SK-N-SH treated with all-trans-retinoic acid at 6 μM for 48 hours (cell line): ENCODE measurements at regions not wholly inside any gene's neighbourhood (a gene's known extent, or its start where the extent isn't known, plus 50 kb on each side); places are given as distances from the start of the nearest gene placed in this dataset.

Source experiments
- ATAC-seq: fragments of 200-7000 bp; cut with Tn5 transposase; 3 replicates; pipeline ENCODE4 v1.9.1; 2020; ENCODE audit warnings: mild to moderate bottlenecking, moderate library complexity
- ARNTL ChIP-seq: fragments of 450-650 bp; formaldehyde crosslinking; IDR thresholded peaks from 2 replicates; pipeline ENCODE4 v1.5.0; 2020; ENCODE audit warnings: low read depth, mild to moderate bottlenecking, moderate library complexity, borderline replicate concordance
- BACH2 ChIP-seq: fragments of 250-450 bp; sonication (Bioruptor Pico); IDR thresholded peaks from 2 replicates; pipeline ENCODE4 v1.9.0; 2021; ENCODE audit warnings: mild to moderate bottlenecking, borderline replicate concordance
- CREB5 ChIP-seq: fragments of 250-450 bp; sonication (Bioruptor Pico); IDR thresholded peaks from 2 replicates; pipeline ENCODE4 v1.5.1; 2020; ENCODE audit warnings: low read depth, mild to moderate bottlenecking, moderate library complexity
- CSDC2 ChIP-seq: fragments of 250-450 bp; sonication (Bioruptor Pico); IDR thresholded peaks from 2 replicates; pipeline ENCODE4 v1.5.0; 2020; ENCODE audit warnings: mild to moderate bottlenecking, moderate library complexity
- GLIS3 ChIP-seq: fragments of 250-450 bp; sonication (Bioruptor Pico); IDR thresholded peaks from 2 replicates; pipeline ENCODE4 v1.5.0; 2020; ENCODE audit warnings: mild to moderate bottlenecking, moderate library complexity
- ISL1 ChIP-seq: fragments of 250-450 bp; sonication (Bioruptor Pico); IDR thresholded peaks from 2 replicates; pipeline ENCODE4 v2.1.2; 2022; ENCODE audit warnings: mild to moderate bottlenecking, moderate library complexity
- OSR1 ChIP-seq: fragments of 250-450 bp; sonication (Bioruptor Pico); IDR thresholded peaks from 2 replicates; pipeline ENCODE4 v1.8.0; 2022; ENCODE audit warnings: moderate library complexity, mild to moderate bottlenecking, inconsistent platforms
- POU6F1 ChIP-seq: fragments of 250-450 bp; sonication (Bioruptor Pico); IDR thresholded peaks from 2 replicates; pipeline ENCODE4 v1.8.0; 2021; ENCODE audit warnings: low read depth, mild to moderate bottlenecking, moderate library complexity, borderline replicate concordance
- PPARA ChIP-seq: fragments of 250-450 bp; sonication (Bioruptor Pico); IDR thresholded peaks from 2 replicates; pipeline ENCODE4 v1.5.0; 2020; ENCODE audit warnings: mild to moderate bottlenecking, borderline replicate concordance
- RARB ChIP-seq: fragments of 250-450 bp; sonication (Bioruptor Pico); IDR thresholded peaks from 2 replicates; pipeline ENCODE4 v1.8.0; 2021; ENCODE audit warnings: mild to moderate bottlenecking, moderate library complexity
- SNAI2 ChIP-seq: fragments of 250-450 bp; sonication (Bioruptor Pico); IDR thresholded peaks from 2 replicates; pipeline ENCODE4 v1.5.0; 2020; ENCODE audit warnings: mild to moderate bottlenecking, moderate library complexity
- TCF4 ChIP-seq: fragments of 250-450 bp; sonication (Bioruptor Pico); IDR thresholded peaks from 2 replicates; pipeline ENCODE4 v1.8.0; 2021; ENCODE audit warnings: mild to moderate bottlenecking, moderate library complexity, borderline replicate concordance
- TOX ChIP-seq: fragments of 250-450 bp; sonication (Bioruptor Pico); IDR thresholded peaks from 2 replicates; pipeline ENCODE4 v1.8.0; 2021; ENCODE audit warnings: mild to moderate bottlenecking, moderate library complexity, borderline replicate concordance
- TSHZ2 ChIP-seq: fragments of 250-450 bp; sonication (Bioruptor Pico); IDR thresholded peaks from 2 replicates; pipeline ENCODE4 v1.5.0; 2020; ENCODE audit warnings: mild to moderate bottlenecking, moderate library complexity
- ZC3H10 ChIP-seq: fragments of 250-450 bp; sonication (Bioruptor Pico); IDR thresholded peaks from 2 replicates; pipeline ENCODE4 v1.5.1; 2021; ENCODE audit warnings: mild to moderate bottlenecking, moderate library complexity
- ZFP3 ChIP-seq: fragments of 250-450 bp; sonication (Bioruptor Pico); IDR thresholded peaks from 2 replicates; pipeline ENCODE4 v1.5.0; 2020; ENCODE audit warnings: mild to moderate bottlenecking, moderate library complexity
- ZFP30 ChIP-seq: fragments of 450-650 bp; formaldehyde crosslinking; IDR thresholded peaks from 2 replicates; pipeline ENCODE4 v1.5.0; 2022; ENCODE audit warnings: mild to moderate bottlenecking, moderate library complexity
- ZNF70 ChIP-seq: fragments of 450-650 bp; formaldehyde crosslinking; IDR thresholded peaks from 2 replicates; pipeline ENCODE4 v1.5.0; 2020; ENCODE audit warnings: mild to moderate bottlenecking, moderate library complexity
- ZNF8 ChIP-seq: fragments of 450-650 bp; formaldehyde crosslinking; IDR thresholded peaks from 2 replicates; pipeline ENCODE4 v1.5.0; 2020; ENCODE audit warnings: mild to moderate bottlenecking, moderate library complexity
- TF ChIP-seq, protein P1 (sequence below): fragments of 250-450 bp; sonication (Bioruptor Pico); IDR thresholded peaks from 2 replicates; pipeline ENCODE4 v1.8.0; 2020; ENCODE audit warnings: mild to moderate bottlenecking, moderate library complexity, borderline replicate concordance
- TF ChIP-seq, protein P2 (sequence below): fragments of 250-450 bp; sonication (Bioruptor Pico); IDR thresholded peaks from 2 replicates; pipeline ENCODE4 v1.5.1; 2021; ENCODE audit warnings: mild to moderate bottlenecking, moderate library complexity

- ATAC-seq: no peak
- TF ChIP-seq ISL1 (CRISPR knock-in tag) (no peak), GLIS3 (CRISPR knock-in tag) (no peak), POU6F1 (CRISPR knock-in tag) (no peak), PPARA (CRISPR knock-in tag) (no peak), BACH2 (no peak), ZNF8 (CRISPR knock-in tag) (no peak), ZNF70 (CRISPR knock-in tag) (no peak), CREB5 (CRISPR knock-in tag) (no peak), ZFP3 (no peak), ZFP30 (no peak), OSR1 (no peak), ARNTL (CRISPR knock-in tag) (no peak), TOX (CRISPR knock-in tag) (no peak), TSHZ2 (CRISPR knock-in tag) (no peak), ZC3H10 (no peak), TCF4 (CRISPR knock-in tag) (no peak)
- TF ChIP-seq, protein P1, sequence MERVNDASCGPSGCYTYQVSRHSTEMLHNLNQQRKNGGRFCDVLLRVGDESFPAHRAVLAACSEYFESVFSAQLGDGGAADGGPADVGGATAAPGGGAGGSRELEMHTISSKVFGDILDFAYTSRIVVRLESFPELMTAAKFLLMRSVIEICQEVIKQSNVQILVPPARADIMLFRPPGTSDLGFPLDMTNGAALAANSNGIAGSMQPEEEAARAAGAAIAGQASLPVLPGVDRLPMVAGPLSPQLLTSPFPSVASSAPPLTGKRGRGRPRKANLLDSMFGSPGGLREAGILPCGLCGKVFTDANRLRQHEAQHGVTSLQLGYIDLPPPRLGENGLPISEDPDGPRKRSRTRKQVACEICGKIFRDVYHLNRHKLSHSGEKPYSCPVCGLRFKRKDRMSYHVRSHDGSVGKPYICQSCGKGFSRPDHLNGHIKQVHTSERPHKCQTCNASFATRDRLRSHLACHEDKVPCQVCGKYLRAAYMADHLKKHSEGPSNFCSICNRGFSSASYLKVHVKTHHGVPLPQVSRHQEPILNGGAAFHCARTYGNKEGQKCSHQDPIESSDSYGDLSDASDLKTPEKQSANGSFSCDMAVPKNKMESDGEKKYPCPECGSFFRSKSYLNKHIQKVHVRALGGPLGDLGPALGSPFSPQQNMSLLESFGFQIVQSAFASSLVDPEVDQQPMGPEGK (CRISPR knock-in tag): no peak
Observed at GRCh38 chr2:128486640-128487375, 168.1 kb upstream of the HS6ST1 start.

DNA sequence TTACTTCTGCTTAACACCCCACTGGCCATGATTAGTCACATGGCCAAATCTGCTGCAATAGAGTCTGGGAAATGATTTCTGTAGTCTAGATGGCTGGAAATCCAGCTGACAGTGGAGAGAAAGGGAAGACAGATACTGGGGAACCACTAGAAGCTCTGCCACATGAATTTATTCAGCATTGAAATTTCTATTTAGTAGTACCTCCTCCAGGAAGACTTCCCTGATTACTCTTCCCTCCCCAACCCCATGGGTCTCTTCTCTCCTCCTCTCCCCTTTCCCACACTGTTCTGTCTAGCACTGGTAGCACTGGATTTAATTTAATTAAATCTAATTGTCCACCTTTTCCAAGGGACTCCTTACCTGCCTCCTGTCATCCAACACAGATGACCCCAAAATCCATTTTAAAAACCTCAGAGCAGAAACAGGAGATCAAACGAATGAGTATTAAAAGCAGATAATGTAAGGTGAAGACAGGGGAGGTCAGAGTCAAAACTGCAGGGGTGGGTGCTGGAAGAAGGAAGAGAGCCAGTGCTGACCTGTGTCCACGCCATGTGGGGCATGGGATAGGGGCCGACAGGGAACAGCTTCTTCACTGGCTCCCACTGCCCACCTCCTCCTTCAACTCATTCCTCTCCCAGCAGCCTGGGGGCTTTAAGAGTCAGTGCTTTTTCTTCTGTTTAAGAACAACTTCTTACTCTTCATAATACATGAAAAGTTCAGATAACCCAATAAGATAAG, 169.2 kb upstream of the HS6ST1 start:
- TF ChIP-seq GLIS3 (CRISPR knock-in tag) (no peak), CSDC2 (no peak), SNAI2 (CRISPR knock-in tag) (no peak), ARNTL (CRISPR knock-in tag) (no peak), ISL1 (CRISPR knock-in tag) (no peak), ZFP30 (no peak), ZNF70 (CRISPR knock-in tag) (no peak), RARB (CRISPR knock-in tag) (no peak), ZNF8 (CRISPR knock-in tag) (no peak), TSHZ2 (CRISPR knock-in tag) (no peak), TCF4 (CRISPR knock-in tag) (no peak), ZC3H10 (no peak), TOX (CRISPR knock-in tag) (no peak), POU6F1 (CRISPR knock-in tag) (no peak)
- TF ChIP-seq, protein P2, sequence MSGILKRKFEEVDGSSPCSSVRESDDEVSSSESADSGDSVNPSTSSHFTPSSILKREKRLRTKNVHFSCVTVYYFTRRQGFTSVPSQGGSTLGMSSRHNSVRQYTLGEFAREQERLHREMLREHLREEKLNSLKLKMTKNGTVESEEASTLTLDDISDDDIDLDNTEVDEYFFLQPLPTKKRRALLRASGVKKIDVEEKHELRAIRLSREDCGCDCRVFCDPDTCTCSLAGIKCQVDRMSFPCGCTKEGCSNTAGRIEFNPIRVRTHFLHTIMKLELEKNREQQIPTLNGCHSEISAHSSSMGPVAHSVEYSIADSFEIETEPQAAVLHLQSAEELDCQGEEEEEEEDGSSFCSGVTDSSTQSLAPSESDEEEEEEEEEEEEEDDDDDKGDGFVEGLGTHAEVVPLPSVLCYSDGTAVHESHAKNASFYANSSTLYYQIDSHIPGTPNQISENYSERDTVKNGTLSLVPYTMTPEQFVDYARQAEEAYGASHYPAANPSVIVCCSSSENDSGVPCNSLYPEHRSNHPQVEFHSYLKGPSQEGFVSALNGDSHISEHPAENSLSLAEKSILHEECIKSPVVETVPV (CRISPR knock-in tag): no peak
- ATAC-seq: no peak
